A549 (cell line): ENCODE measurements at regions not wholly inside any gene's neighbourhood (a gene's known extent, or its start where the extent isn't known, plus 50 kb on each side); places are given as distances from the start of the nearest gene placed in this dataset.

Experiments used
- ATAC-seq, 2 experiments: fragments of 200-7000 bp in 1 of 2; fragments of >200 bp in 1 of 2; cut with Nextera tagmentation in 1 of 2; cut with Tn5 transposase in 1 of 2; 3 replicates each; pipeline versions ENCODE4 v1.8.0 to v1.9.1; 2018 to 2020; ENCODE audit warnings: mild to moderate bottlenecking in 1 of 2, moderate library complexity in 1 of 2
- CTCF ChIA-PET: fragments of 300-600 bp; sonication (Branson Sonifier 250); formaldehyde crosslinking; extraction: SDS; loops from one replicate; lab custom pipeline; 2021; ENCODE audit warnings: antibody characterized with exemption, inconsistent platforms; lab: Yijun Ruan, JAX
- POLR2A ChIA-PET: fragments of 350-600 bp; formaldehyde crosslinking; extraction: SDS; loops from one replicate; lab custom pipeline; 2021; ENCODE audit warnings: antibody characterized with exemption, inconsistent platforms; lab: Yijun Ruan, JAX
- DNase-seq, 2 experiments: peaks; one replicate each; pipeline versions ENCODE4 v3.0.0 to v3.0.0-alpha.2; 2011 to 2016; ENCODE audit warnings: low read depth in 1 of 2, low spot score in 1 of 2
- FAIRE-seq: peaks from 2 replicates; lab custom pipeline; 2011; peaks lifted over from hg19 to GRCh38; lab: Jason Lieb, UNC
- H3K27ac ChIP-seq, 2 experiments: fragments of >200 bp; sonication (Bioruptor Twin); formaldehyde crosslinking; 3 replicates each; pipeline ENCODE4 v1.5.1; 2016 to 2017
- H3K4me1 ChIP-seq: fragments of >200 bp; sonication (Bioruptor Twin); formaldehyde crosslinking; 3 replicates; pipeline ENCODE4 v1.6.1; 2016
- H3K4me2 ChIP-seq: fragments of >200 bp; sonication (Bioruptor Twin); formaldehyde crosslinking; 3 replicates; pipeline ENCODE4 v1.6.1; 2016
- H3K4me3 ChIP-seq: fragments of >200 bp; sonication (Bioruptor Twin); formaldehyde crosslinking; 3 replicates; pipeline ENCODE4 v1.5.1; 2016
- H3K9me3 ChIP-seq: fragments of >200 bp; sonication (Bioruptor Twin); formaldehyde crosslinking; 3 replicates; pipeline ENCODE4 v1.6.1; 2016
- BCL3 ChIP-seq: fragments of >200 bp; sonication (Bioruptor Twin); formaldehyde crosslinking; IDR thresholded peaks from 3 replicates; pipeline ENCODE4 v1.6.1; 2016
- CBX8 ChIP-seq: fragments of 200-600 bp; sonication (generic); IDR thresholded peaks from 2 replicates; pipeline ENCODE4 v1.6.1; 2016
- CEBPB ChIP-seq, 2 experiments: fragments of >200 bp in 1 of 2; sonication (Bioruptor Twin) in 1 of 2; formaldehyde crosslinking in 1 of 2; IDR thresholded peaks; 2 replicates each; pipeline ENCODE4 v1.6.1; 2012 to 2016
- CHD4 ChIP-seq: fragments of 200-600 bp; sonication (generic); IDR thresholded peaks from 2 replicates; pipeline ENCODE4 v1.6.1; 2016; ENCODE audit warnings: antibody characterized with exemption, mild to moderate bottlenecking, borderline replicate concordance
- CTCF ChIP-seq: fragments of >200 bp; sonication (Bioruptor Twin); formaldehyde crosslinking; IDR thresholded peaks from 3 replicates; pipeline ENCODE4 v1.5.1; 2016
- E2F6 ChIP-seq: IDR thresholded peaks from 2 replicates; pipeline ENCODE4 v1.6.1; 2012; ENCODE audit warnings: low read depth, borderline replicate concordance
- EHMT2 ChIP-seq: fragments of 200-600 bp; sonication (generic); IDR thresholded peaks from 2 replicates; pipeline ENCODE4 v1.6.1; 2016; ENCODE audit warnings: antibody characterized with exemption, low read depth, mild to moderate bottlenecking, moderate library complexity
- ESRRA ChIP-seq: fragments of 150-350 bp; IDR thresholded peaks from 2 replicates; pipeline ENCODE4 v1.6.1; 2014; ENCODE audit warnings: mild to moderate bottlenecking, low read length, borderline replicate concordance
- HES2 ChIP-seq: fragments of >200 bp; sonication (Bioruptor Twin); formaldehyde crosslinking; IDR thresholded peaks from 2 replicates; pipeline ENCODE4 v1.6.1; 2016
- HMGXB4 ChIP-seq: fragments of 250-450 bp; sonication (Bioruptor Pico); IDR thresholded peaks from 2 replicates; pipeline ENCODE4 v1.5.0; 2021; ENCODE audit warnings: mild to moderate bottlenecking, moderate library complexity, borderline replicate concordance
- HOXA7 ChIP-seq: fragments of 250-450 bp; sonication (Bioruptor Pico); IDR thresholded peaks from 2 replicates; pipeline ENCODE4 v1.5.0; 2020; ENCODE audit warnings: mild to moderate bottlenecking, moderate library complexity
- HOXB5 ChIP-seq: fragments of 250-450 bp; sonication (Bioruptor Pico); IDR thresholded peaks from 2 replicates; pipeline ENCODE4 v1.5.0; 2020; ENCODE audit warnings: mild to moderate bottlenecking, moderate library complexity
- KDM1A ChIP-seq: fragments of 200-600 bp; sonication (generic); IDR thresholded peaks from 2 replicates; pipeline ENCODE4 v1.6.1; 2016; ENCODE audit warnings: low read depth, mild to moderate bottlenecking
- MAFK ChIP-seq: fragments of 450-650 bp; IDR thresholded peaks from 2 replicates; pipeline ENCODE4 v1.6.1; 2014; ENCODE audit not compliant: partially characterized antibody
- MAZ ChIP-seq: fragments of 150-350 bp; IDR thresholded peaks from 2 replicates; pipeline ENCODE4 v1.6.1; 2014; ENCODE audit warnings: antibody characterized with exemption, low read depth, low read length, borderline replicate concordance
- MYC ChIP-seq: IDR thresholded peaks from 2 replicates; pipeline ENCODE4 v1.6.1; 2012; ENCODE audit warnings: mild to moderate bottlenecking, inconsistent platforms, low read length, improper control_type of control experiment, borderline replicate concordance
- NPAS2 ChIP-seq: fragments of 250-450 bp; sonication (Bioruptor Pico); IDR thresholded peaks from 2 replicates; pipeline ENCODE4 v1.8.0; 2022; ENCODE audit warnings: mild to moderate bottlenecking, moderate library complexity, borderline replicate concordance
- PBX3 ChIP-seq: IDR thresholded peaks from 2 replicates; pipeline ENCODE4 v1.6.1; 2012
- PHF8 ChIP-seq: fragments of 200-600 bp; sonication (generic); IDR thresholded peaks from 2 replicates; pipeline ENCODE4 v1.6.1; 2016; ENCODE audit warnings: low read depth, mild to moderate bottlenecking, antibody characterized with exemption, moderate library complexity, borderline replicate concordance
- RAD21 ChIP-seq, 2 experiments: fragments of >200 bp in 1 of 2; sonication (Bioruptor Twin) in 1 of 2; formaldehyde crosslinking in 1 of 2; IDR thresholded peaks in 1 of 2; conservative IDR thresholded peaks in 1 of 2; 2 replicates in 1 of 2; 3 replicates in 1 of 2; pipeline ENCODE4 v1.6.1; 2012 to 2018; ENCODE audit warnings: inconsistent platforms in 1 of 2
- RARB ChIP-seq: fragments of 250-450 bp; sonication (Bioruptor Pico); IDR thresholded peaks from 2 replicates; pipeline ENCODE4 v1.8.0; 2021; ENCODE audit warnings: mild to moderate bottlenecking, moderate library complexity
- RCOR1 ChIP-seq: fragments of 150-350 bp; IDR thresholded peaks from 2 replicates; pipeline ENCODE4 v1.6.1; 2014; ENCODE audit warnings: antibody characterized with exemption, low read length, low read depth
- RFX5 ChIP-seq: fragments of 450-650 bp; IDR thresholded peaks from 2 replicates; pipeline ENCODE4 v1.7.1; 2014; ENCODE audit warnings: antibody characterized with exemption, mild to moderate bottlenecking, moderate library complexity
- RNF2 ChIP-seq: fragments of 200-600 bp; sonication (generic); IDR thresholded peaks from 2 replicates; pipeline ENCODE4 v1.6.1; 2016; ENCODE audit warnings: low read depth, mild to moderate bottlenecking, antibody characterized with exemption, moderate library complexity, borderline replicate concordance
- SMC3 ChIP-seq: fragments of >200 bp; sonication (Bioruptor Twin); formaldehyde crosslinking; IDR thresholded peaks from 3 replicates; pipeline ENCODE4 v1.6.1; 2018; ENCODE audit warnings: inconsistent platforms
- SREBF2 ChIP-seq: fragments of 450-650 bp; IDR thresholded peaks from 2 replicates; pipeline ENCODE4 v1.6.1; 2014; ENCODE audit warnings: mild to moderate bottlenecking, moderate library complexity
- TP53 ChIP-seq: fragments of 250-450 bp; sonication (Bioruptor Pico); IDR thresholded peaks from 2 replicates; pipeline ENCODE4 v1.5.0; 2021; ENCODE audit warnings: mild to moderate bottlenecking, moderate library complexity
- ZFP36 ChIP-seq: fragments of 450-650 bp; IDR thresholded peaks from 2 replicates; pipeline ENCODE4 v1.6.1; 2014; ENCODE audit warnings: borderline replicate concordance; ENCODE audit not compliant: partially characterized antibody
- ZNF302 ChIP-seq: fragments of 250-450 bp; sonication (Bioruptor Pico); IDR thresholded peaks from 2 replicates; pipeline ENCODE4 v1.9.0; 2021; ENCODE audit warnings: inconsistent platforms, mild to moderate bottlenecking, moderate library complexity
- ZSCAN20 ChIP-seq: fragments of 250-450 bp; sonication (Bioruptor Pico); IDR thresholded peaks from 2 replicates; pipeline ENCODE4 v1.8.0; 2022; ENCODE audit warnings: mild to moderate bottlenecking, moderate library complexity
- WGBS: methylation state at CpG from one replicate; pipeline ENCODE4 v1.1.6; 2017; ENCODE audit errors: missing lambda C conversion rate; 5-methylcytosine and 5-hydroxymethylcytosine counted together

- no peaks in the 10 kb centered on the region for H3K9me3 ChIP-seq
- FAIRE-seq: no peak
- peak; percentile 63 to 93 for DNase-seq
- ChIA-PET POLR2A (interaction anchor here (0.9 to 1.1 kb wide), 6 partner anchors 8 to 465 kb away, joined by 3 to 12 read pairs (median 4); partner anchors contain the start of genes NKIRAS1, RPL15 and UBE2E2), CTCF (interaction anchor here (0.7 to 3.4 kb wide), 5 partner anchors 10 to 109 kb away, joined by 3 to 13 read pairs (median 3); no protein-coding TSS in a partner anchor)
- peak; percentile 91 to 92 for ATAC-seq
- H3K27ac ChIP-seq: peak overlapping the region; percentile 83 to 89
- peaks cover 43% of the 10 kb centered on the region for H3K4me1 ChIP-seq
- no peak overlapping the region for H3K4me3 ChIP-seq
- WGBS: 3% methylated on average over 4 of the region's 4 CpGs
- peak overlapping the region; percentile 67 for H3K4me2 ChIP-seq
- no peak for TF ChIP-seq SREBF2
- no peak for TF ChIP-seq HMGXB4 (CRISPR knock-in tag)
- TF ChIP-seq RAD21 (conservative IDR thresholded peaks at IDR 0.05 in 1 of 2, IDR thresholded peaks at IDR 0.05 in 1 of 2): peak; percentile 31 to 54
- TF ChIP-seq CTCF: no peak
- peak; percentile 35 for TF ChIP-seq MAFK
- TF ChIP-seq MYC: peak; percentile 8; the same call in 1 of the 2 replicates
- TF ChIP-seq PHF8: no peak
- no peak for TF ChIP-seq RARB (CRISPR knock-in tag)
- TF ChIP-seq ZNF302 (CRISPR knock-in tag): no peak
- TF ChIP-seq EHMT2: no peak
- TF ChIP-seq ESRRA: no peak
- no peak for TF ChIP-seq MAZ
- TF ChIP-seq RNF2: no peak
- TF ChIP-seq CHD4: no peak
- TF ChIP-seq RCOR1: no peak
- 0 out of 2 replicates have a peak, but pooled peaks have one; percentile 8 for TF ChIP-seq E2F6
- no peak for TF ChIP-seq HOXA7 (CRISPR knock-in tag)
- no peak for TF ChIP-seq RFX5
- peak; percentile 37; the same call in 2 of the 3 replicates for TF ChIP-seq SMC3
- no peak for TF ChIP-seq ZFP36
- TF ChIP-seq CBX8: no peak
- 0 out of 2 replicates have a peak, but pooled peaks have one; percentile 16 for TF ChIP-seq PBX3
- TF ChIP-seq KDM1A: no peak
- TF ChIP-seq CEBPB (IDR thresholded peaks at IDR 0.05): peak; percentile 17 to 84; a peak in 3 of 4 replicates
- TF ChIP-seq TP53: no peak
- no peak for TF ChIP-seq HOXB5
- TF ChIP-seq NPAS2 (CRISPR knock-in tag): no peak
- no peak for TF ChIP-seq HES2
- TF ChIP-seq ZSCAN20 (CRISPR knock-in tag): no peak
- TF ChIP-seq BCL3: 0 out of 3 replicates have a peak, but pooled peaks have one; percentile 52
Measured at GRCh38 chr3:23668430-23668904, 137.3 kb upstream of the UBE2E1 start.
